ENCODE measurements at regions not wholly inside any gene's neighbourhood (a gene's known extent, or its start where the extent isn't known, plus 50 kb on each side); places are given as distances from the start of the nearest gene placed in this dataset.

DNA sequence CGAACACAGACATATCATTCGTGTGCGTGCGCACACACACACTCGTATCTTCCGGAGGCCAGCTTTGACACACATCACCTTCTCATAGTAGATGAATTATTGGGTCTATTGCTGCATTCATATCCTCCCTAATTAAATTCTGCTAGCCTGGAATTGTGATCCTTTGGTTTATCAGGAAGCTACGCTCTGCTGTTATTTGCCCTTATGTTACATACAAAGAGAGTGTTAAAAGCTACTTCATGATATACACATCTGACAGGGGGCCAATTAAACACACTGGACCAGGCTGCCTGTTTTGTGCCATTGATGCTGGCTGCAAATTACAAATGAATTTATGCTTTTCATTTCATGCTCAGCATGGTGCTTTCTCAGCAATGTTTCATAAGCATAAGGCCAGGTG lies 252.0 kb downstream of the RHOU start (continued):
- TF ChIP-seq CREB1 (CRISPR knock-in tag; IDR thresholded peaks at IDR 0.05; ENCODE audit: low read depth): no peak
- TF ChIP-seq, protein P1, sequence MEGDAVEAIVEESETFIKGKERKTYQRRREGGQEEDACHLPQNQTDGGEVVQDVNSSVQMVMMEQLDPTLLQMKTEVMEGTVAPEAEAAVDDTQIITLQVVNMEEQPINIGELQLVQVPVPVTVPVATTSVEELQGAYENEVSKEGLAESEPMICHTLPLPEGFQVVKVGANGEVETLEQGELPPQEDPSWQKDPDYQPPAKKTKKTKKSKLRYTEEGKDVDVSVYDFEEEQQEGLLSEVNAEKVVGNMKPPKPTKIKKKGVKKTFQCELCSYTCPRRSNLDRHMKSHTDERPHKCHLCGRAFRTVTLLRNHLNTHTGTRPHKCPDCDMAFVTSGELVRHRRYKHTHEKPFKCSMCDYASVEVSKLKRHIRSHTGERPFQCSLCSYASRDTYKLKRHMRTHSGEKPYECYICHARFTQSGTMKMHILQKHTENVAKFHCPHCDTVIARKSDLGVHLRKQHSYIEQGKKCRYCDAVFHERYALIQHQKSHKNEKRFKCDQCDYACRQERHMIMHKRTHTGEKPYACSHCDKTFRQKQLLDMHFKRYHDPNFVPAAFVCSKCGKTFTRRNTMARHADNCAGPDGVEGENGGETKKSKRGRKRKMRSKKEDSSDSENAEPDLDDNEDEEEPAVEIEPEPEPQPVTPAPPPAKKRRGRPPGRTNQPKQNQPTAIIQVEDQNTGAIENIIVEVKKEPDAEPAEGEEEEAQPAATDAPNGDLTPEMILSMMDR (conservative IDR thresholded peaks at IDR 0.05; ENCODE audit: low read depth in 2 of 2): no peak

DNA sequence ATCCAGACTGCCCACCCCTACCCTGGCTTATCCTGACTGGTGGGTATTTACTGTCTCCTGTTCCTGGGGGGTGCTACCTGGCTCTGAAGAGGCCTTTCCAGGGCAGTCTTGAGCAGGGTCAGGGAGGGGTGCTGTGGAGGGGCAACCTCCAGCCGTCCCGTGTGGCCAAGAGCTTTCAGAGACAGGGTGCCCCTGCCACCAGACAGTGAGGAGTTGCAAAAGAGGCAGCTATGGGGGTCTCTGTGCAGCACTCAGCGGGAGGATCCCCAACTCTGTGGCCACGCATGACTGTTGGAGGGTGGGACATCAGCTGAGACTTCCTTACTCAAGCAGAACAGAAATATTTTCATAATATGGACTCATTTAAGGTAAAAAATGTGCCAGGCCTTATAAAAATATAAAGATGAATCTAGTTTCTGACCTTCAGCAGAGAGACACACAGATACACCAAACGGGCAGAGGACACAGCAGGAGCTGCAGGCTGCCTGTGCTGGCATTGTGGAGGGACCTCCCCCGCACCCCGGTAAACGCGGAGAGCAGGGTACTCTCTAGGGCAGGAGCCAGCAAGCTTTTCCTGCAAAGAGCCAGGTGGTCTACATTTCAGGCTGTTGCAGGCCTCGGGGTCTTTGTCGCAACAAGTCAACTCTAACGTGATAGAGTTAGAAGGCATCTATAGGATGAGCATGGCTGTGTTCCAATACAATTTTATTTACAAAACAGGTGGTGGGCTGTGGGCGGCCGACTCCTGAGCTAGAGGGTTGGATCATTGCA lies 252.6 kb downstream of the RHOU start:
- Mint-ChIP-seq H3K9me3 (no peaks in the 10 kb centered on the region), H3K27me3 (ENCODE audit: insufficient read depth, low read depth, poor library complexity) (no peaks in the 10 kb centered on the region), H3K4me3 (no peak overlapping the region), H3K36me3 (ENCODE audit: low read depth) (no peaks in the 10 kb centered on the region), H3K4me1 (peaks cover 25% of the 10 kb centered on the region), H3K27ac (no peak overlapping the region)
- peaks cover 13% of the 10 kb centered on the region; the same call in 1 of the 2 replicates for H3K9me2 ChIP-seq (ENCODE audit: insufficient read depth)
- H3F3A ChIP-seq (replicated peaks; ENCODE audit: low read depth): no peaks in the 10 kb centered on the region
- DNase-seq (ENCODE audit: low spot score): no peak
- no peak overlapping the region for H3K4me3 ChIP-seq
- no peak overlapping the region for H3K27ac ChIP-seq (ENCODE audit: low read depth)
- no peaks in the 10 kb centered on the region for H3K36me3 ChIP-seq (ENCODE audit: insufficient read depth)
- no peaks in the 10 kb centered on the region for H3K27me3 ChIP-seq (ENCODE audit: insufficient read depth)
- H3K4me2 ChIP-seq: no peak overlapping the region
- no peaks in the 10 kb centered on the region for H4K20me1 ChIP-seq (replicated peaks; ENCODE audit: insufficient read depth)
- peak; percentile 23; the same call in 2 of the 3 replicates for ATAC-seq
- H2AFZ ChIP-seq: no peak overlapping the region
- H3K79me2 ChIP-seq (replicated peaks; ENCODE audit: insufficient read depth): no peaks in the 10 kb centered on the region
- H3K4me1 ChIP-seq (ENCODE audit: insufficient read depth): peaks cover 9% of the 10 kb centered on the region
- TF ChIP-seq POLR2AphosphoS5 (IDR thresholded peaks at IDR 0.05; ENCODE audit: low read depth) (no peak), EZH2phosphoT487 (IDR thresholded peaks at IDR 0.05; ENCODE audit: unreplicated experiment) (no peak), JUNB (IDR thresholded peaks at IDR 0.05; ENCODE audit: unreplicated experiment) (no peak), STAT1 (IDR thresholded peaks at IDR 0.05; ENCODE audit: unreplicated experiment) (no peak), EZH2 (IDR thresholded peaks at IDR 0.05; ENCODE audit: low read depth, unreplicated experiment) (no peak), CREB1 (CRISPR knock-in tag; IDR thresholded peaks at IDR 0.05; ENCODE audit: low read depth) (no peak)
- TF ChIP-seq, protein P2, sequence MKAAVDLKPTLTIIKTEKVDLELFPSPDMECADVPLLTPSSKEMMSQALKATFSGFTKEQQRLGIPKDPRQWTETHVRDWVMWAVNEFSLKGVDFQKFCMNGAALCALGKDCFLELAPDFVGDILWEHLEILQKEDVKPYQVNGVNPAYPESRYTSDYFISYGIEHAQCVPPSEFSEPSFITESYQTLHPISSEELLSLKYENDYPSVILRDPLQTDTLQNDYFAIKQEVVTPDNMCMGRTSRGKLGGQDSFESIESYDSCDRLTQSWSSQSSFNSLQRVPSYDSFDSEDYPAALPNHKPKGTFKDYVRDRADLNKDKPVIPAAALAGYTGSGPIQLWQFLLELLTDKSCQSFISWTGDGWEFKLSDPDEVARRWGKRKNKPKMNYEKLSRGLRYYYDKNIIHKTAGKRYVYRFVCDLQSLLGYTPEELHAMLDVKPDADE (IDR thresholded peaks at IDR 0.05): no peak
- TF ChIP-seq, protein P1 (conservative IDR thresholded peaks at IDR 0.05; ENCODE audit: low read depth in 2 of 2): no peak
- TF ChIP-seq, protein P3, sequence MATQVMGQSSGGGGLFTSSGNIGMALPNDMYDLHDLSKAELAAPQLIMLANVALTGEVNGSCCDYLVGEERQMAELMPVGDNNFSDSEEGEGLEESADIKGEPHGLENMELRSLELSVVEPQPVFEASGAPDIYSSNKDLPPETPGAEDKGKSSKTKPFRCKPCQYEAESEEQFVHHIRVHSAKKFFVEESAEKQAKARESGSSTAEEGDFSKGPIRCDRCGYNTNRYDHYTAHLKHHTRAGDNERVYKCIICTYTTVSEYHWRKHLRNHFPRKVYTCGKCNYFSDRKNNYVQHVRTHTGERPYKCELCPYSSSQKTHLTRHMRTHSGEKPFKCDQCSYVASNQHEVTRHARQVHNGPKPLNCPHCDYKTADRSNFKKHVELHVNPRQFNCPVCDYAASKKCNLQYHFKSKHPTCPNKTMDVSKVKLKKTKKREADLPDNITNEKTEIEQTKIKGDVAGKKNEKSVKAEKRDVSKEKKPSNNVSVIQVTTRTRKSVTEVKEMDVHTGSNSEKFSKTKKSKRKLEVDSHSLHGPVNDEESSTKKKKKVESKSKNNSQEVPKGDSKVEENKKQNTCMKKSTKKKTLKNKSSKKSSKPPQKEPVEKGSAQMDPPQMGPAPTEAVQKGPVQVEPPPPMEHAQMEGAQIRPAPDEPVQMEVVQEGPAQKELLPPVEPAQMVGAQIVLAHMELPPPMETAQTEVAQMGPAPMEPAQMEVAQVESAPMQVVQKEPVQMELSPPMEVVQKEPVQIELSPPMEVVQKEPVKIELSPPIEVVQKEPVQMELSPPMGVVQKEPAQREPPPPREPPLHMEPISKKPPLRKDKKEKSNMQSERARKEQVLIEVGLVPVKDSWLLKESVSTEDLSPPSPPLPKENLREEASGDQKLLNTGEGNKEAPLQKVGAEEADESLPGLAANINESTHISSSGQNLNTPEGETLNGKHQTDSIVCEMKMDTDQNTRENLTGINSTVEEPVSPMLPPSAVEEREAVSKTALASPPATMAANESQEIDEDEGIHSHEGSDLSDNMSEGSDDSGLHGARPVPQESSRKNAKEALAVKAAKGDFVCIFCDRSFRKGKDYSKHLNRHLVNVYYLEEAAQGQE (IDR thresholded peaks at IDR 0.05; ENCODE audit: unreplicated experiment): no peak

All from GM23338 (cell line).